ENCODE measurements at regions not wholly inside any gene's neighbourhood (a gene's known extent, or its start where the extent isn't known, plus 50 kb on each side); places are given as distances from the start of the nearest gene placed in this dataset.
"Not testable (repeated sequence)": the region's sequence is repeated elsewhere in the genome, so short reads cannot be mapped to it uniquely, and the experiment has no call there.

- ATAC-seq (replicated peaks; ENCODE audit: extremely low read depth, poor library complexity, severe bottlenecking) (no peak), DNase-seq (ENCODE audit: low spot score in 2 of 2) (no peak)
- Mint-ChIP-seq H3K9me3 (no peaks in the 10 kb centered on the region), H3K27ac (ENCODE audit: low read depth) (no peak overlapping the region), H3K4me1 (no peaks in the 10 kb centered on the region), H3K4me3 (no peak overlapping the region), H3K36me3 (ENCODE audit: insufficient read depth) (no peaks in the 10 kb centered on the region), H3K27me3 (peaks cover 23% of the 10 kb centered on the region)
These were observed 138.0 kb upstream of the PCGF5 start for GRCh38 chr10:91082447-91082846.

- Mint-ChIP-seq H3K36me3 (ENCODE audit: insufficient read depth) (no peaks in the 10 kb centered on the region), H3K4me1 (no peaks in the 10 kb centered on the region), H3K27me3 (no peaks in the 10 kb centered on the region), H3K4me3 (no peak overlapping the region), H3K9me3 (no peaks in the 10 kb centered on the region), H3K27ac (ENCODE audit: low read depth) (no peak overlapping the region)
- ATAC-seq (replicated peaks; ENCODE audit: extremely low read depth, poor library complexity, severe bottlenecking) (no peak), DNase-seq (ENCODE audit: low spot score in 2 of 2) (no peak)
These were observed 131.9 kb upstream of the PCGF5 start for GRCh38 chr10:91088300-91089140.

GRCh38 chr10:91090761-91091529 is 129.5 kb upstream of the PCGF5 start:
- Mint-ChIP-seq H3K4me1 (no peaks in the 10 kb centered on the region), H3K36me3 (ENCODE audit: insufficient read depth) (no peaks in the 10 kb centered on the region), H3K4me3 (no peak overlapping the region), H3K27me3 (peaks cover 13% of the 10 kb centered on the region), H3K27ac (ENCODE audit: low read depth) (no peak overlapping the region), H3K9me3 (no peaks in the 10 kb centered on the region)
- no peak for ATAC-seq (replicated peaks; ENCODE audit: extremely low read depth, poor library complexity, severe bottlenecking)
- no peak for DNase-seq (ENCODE audit: low spot score in 2 of 2)

GRCh38 chr10:91091780-91092179 is 128.7 kb upstream of the PCGF5 start:
- no peak for DNase-seq (ENCODE audit: low spot score in 2 of 2)
- no peak overlapping the region for H3K4me3 Mint-ChIP-seq
- no peaks in the 10 kb centered on the region for H3K36me3 Mint-ChIP-seq (ENCODE audit: insufficient read depth)

GRCh38 chr10:91096274-91096673 is 124.2 kb upstream of the PCGF5 start:
- Mint-ChIP-seq H3K27me3 (peaks cover 25% of the 10 kb centered on the region), H3K27ac (ENCODE audit: low read depth) (no peak overlapping the region), H3K9me3 (peaks cover 9% of the 10 kb centered on the region), H3K4me3 (no peak overlapping the region), H3K4me1 (no peaks in the 10 kb centered on the region), H3K36me3 (ENCODE audit: insufficient read depth) (no peaks in the 10 kb centered on the region)
- ATAC-seq (replicated peaks; ENCODE audit: extremely low read depth, poor library complexity, severe bottlenecking), result no peak
- no peak for DNase-seq (ENCODE audit: low spot score in 2 of 2)

More at GRCh38 chr10:91091780-91092179, 128.7 kb upstream of the PCGF5 start:
- no peak for ATAC-seq (replicated peaks; ENCODE audit: extremely low read depth, poor library complexity, severe bottlenecking)
- H3K9me3 Mint-ChIP-seq, result no peaks in the 10 kb centered on the region
- H3K27me3 Mint-ChIP-seq, result peaks cover 15% of the 10 kb centered on the region
- H3K4me1 Mint-ChIP-seq, result no peaks in the 10 kb centered on the region
- no peak overlapping the region for H3K27ac Mint-ChIP-seq (ENCODE audit: low read depth)

GRCh38 chr10:91097313-91097712 is 123.2 kb upstream of the PCGF5 start:
- Mint-ChIP-seq H3K4me1 (no peaks in the 10 kb centered on the region), H3K36me3 (ENCODE audit: insufficient read depth) (no peaks in the 10 kb centered on the region), H3K9me3 (peaks cover 9% of the 10 kb centered on the region), H3K27me3 (peaks cover 25% of the 10 kb centered on the region), H3K4me3 (no peak overlapping the region), H3K27ac (ENCODE audit: low read depth) (no peak overlapping the region)
- DNase-seq (ENCODE audit: low spot score in 2 of 2), result no peak
- ATAC-seq (replicated peaks; ENCODE audit: extremely low read depth, poor library complexity, severe bottlenecking), result no peak

GRCh38 chr10:91098021-91098420 is 122.4 kb upstream of the PCGF5 start:
- DNase-seq (ENCODE audit: low spot score in 2 of 2); H3K4me3 Mint-ChIP-seq; H3K4me1 Mint-ChIP-seq; H3K36me3 Mint-ChIP-seq (ENCODE audit: insufficient read depth); H3K27ac Mint-ChIP-seq (ENCODE audit: low read depth); H3K9me3 Mint-ChIP-seq; ATAC-seq (replicated peaks; ENCODE audit: extremely low read depth, poor library complexity, severe bottlenecking): not testable (repeated sequence)
- H3K27me3 Mint-ChIP-seq, result peaks cover 25% of the 10 kb centered on the region

- Mint-ChIP-seq H3K27ac (ENCODE audit: low read depth) (no peak overlapping the region), H3K4me3 (no peak overlapping the region), H3K36me3 (ENCODE audit: insufficient read depth) (no peaks in the 10 kb centered on the region), H3K27me3 (no peaks in the 10 kb centered on the region), H3K4me1 (no peaks in the 10 kb centered on the region), H3K9me3 (no peaks in the 10 kb centered on the region)
- ATAC-seq (replicated peaks; ENCODE audit: extremely low read depth, poor library complexity, severe bottlenecking) (no peak), DNase-seq (ENCODE audit: low spot score in 2 of 2) (no peak)
These were observed 116.9 kb upstream of the PCGF5 start for GRCh38 chr10:91103384-91104192.

GRCh38 chr10:91104193-91105041 is 116.0 kb upstream of the PCGF5 start:
- Mint-ChIP-seq H3K4me1 (no peaks in the 10 kb centered on the region), H3K36me3 (ENCODE audit: insufficient read depth) (no peaks in the 10 kb centered on the region), H3K27ac (ENCODE audit: low read depth) (no peak overlapping the region), H3K27me3 (no peaks in the 10 kb centered on the region), H3K9me3 (no peaks in the 10 kb centered on the region), H3K4me3 (no peak overlapping the region)
- ATAC-seq (replicated peaks; ENCODE audit: extremely low read depth, poor library complexity, severe bottlenecking) (no peak), DNase-seq (ENCODE audit: low spot score in 2 of 2) (no peak)

GRCh38 chr10:91105269-91105668 is 115.2 kb upstream of the PCGF5 start:
- Mint-ChIP-seq H3K4me3 (no peak overlapping the region), H3K4me1 (no peaks in the 10 kb centered on the region), H3K36me3 (ENCODE audit: insufficient read depth) (no peaks in the 10 kb centered on the region), H3K27me3 (no peaks in the 10 kb centered on the region), H3K27ac (ENCODE audit: low read depth) (no peak overlapping the region), H3K9me3 (no peaks in the 10 kb centered on the region)
- ATAC-seq (replicated peaks; ENCODE audit: extremely low read depth, poor library complexity, severe bottlenecking) (no peak), DNase-seq (ENCODE audit: low spot score in 2 of 2) (no peak)

- H3K36me3 Mint-ChIP-seq (ENCODE audit: insufficient read depth), result no peaks in the 10 kb centered on the region
- no peaks in the 10 kb centered on the region for H3K4me1 Mint-ChIP-seq
- H3K4me3 Mint-ChIP-seq, result no peak overlapping the region
- ATAC-seq (replicated peaks; ENCODE audit: extremely low read depth, poor library complexity, severe bottlenecking) (no peak), DNase-seq (ENCODE audit: low spot score in 2 of 2) (no peak)
- H3K27me3 Mint-ChIP-seq, result no peaks in the 10 kb centered on the region
- H3K9me3 Mint-ChIP-seq, result no peaks in the 10 kb centered on the region
- no peak overlapping the region for H3K27ac Mint-ChIP-seq (ENCODE audit: low read depth)
These were observed 111.6 kb upstream of the PCGF5 start for GRCh38 chr10:91108820-91109219.

GRCh38 chr10:91111060-91111459 is 109.4 kb upstream of the PCGF5 start:
- DNase-seq (ENCODE audit: low spot score in 2 of 2), result no peak
- no peaks in the 10 kb centered on the region for H3K4me1 Mint-ChIP-seq
- H3K9me3 Mint-ChIP-seq, result no peaks in the 10 kb centered on the region
- no peak overlapping the region for H3K4me3 Mint-ChIP-seq
- ATAC-seq (replicated peaks; ENCODE audit: extremely low read depth, poor library complexity, severe bottlenecking), result no peak
- no peak overlapping the region for H3K27ac Mint-ChIP-seq (ENCODE audit: low read depth)
- H3K27me3 Mint-ChIP-seq, result no peaks in the 10 kb centered on the region
- no peaks in the 10 kb centered on the region for H3K36me3 Mint-ChIP-seq (ENCODE audit: insufficient read depth)

Data from central memory CD8-positive, alpha-beta T cell (primary cell).